Mesenchymal stem cell (in vitro differentiated cells and primary cell): ENCODE measurements at regions not wholly inside any gene's neighbourhood (a gene's known extent, or its start where the extent isn't known, plus 50 kb on each side); places are given as distances from the start of the nearest gene placed in this dataset.

Experiments
- DNase-seq: peaks from one replicate; pipeline ENCODE4 v3.0.0-alpha.2; 2013
- H2AFZ ChIP-seq: one replicate; pipeline ENCODE4 v1.6.1; 2013; ENCODE audit warnings: low read depth, mild to moderate bottlenecking, control low read depth, inconsistent platforms, low read length, moderate library complexity
- H2AK5ac ChIP-seq: 2 replicates; pipeline ENCODE4 v1.6.1; 2013; ENCODE audit warnings: low read length, moderate library complexity, mild to moderate bottlenecking, inconsistent platforms; ENCODE audit not compliant: severe bottlenecking
- H2BK120ac ChIP-seq: one replicate; pipeline ENCODE4 v1.6.1; 2013; ENCODE audit warnings: low read depth, mild to moderate bottlenecking, inconsistent platforms, low read length, moderate library complexity
- H2BK12ac ChIP-seq, 2 experiments: one replicate each; pipeline ENCODE4 v1.6.1; 2013; ENCODE audit warnings: inconsistent platforms in 2 of 2, low read length in 2 of 2, mild to moderate bottlenecking in 2 of 2, moderate library complexity in 2 of 2, control low read depth in 1 of 2
- H2BK15ac ChIP-seq: one replicate; pipeline ENCODE4 v1.6.1; 2013; ENCODE audit warnings: mild to moderate bottlenecking, low read depth, inconsistent platforms; ENCODE audit not compliant: poor library complexity, severe bottlenecking
- H2BK5ac ChIP-seq: 2 replicates; pipeline ENCODE4 v1.6.1; 2013; ENCODE audit warnings: low read depth, mild to moderate bottlenecking, low read length, control low read depth, inconsistent platforms; ENCODE audit not compliant: poor library complexity, severe bottlenecking
- H3K14ac ChIP-seq, 2 experiments: one replicate each; pipeline ENCODE4 v1.6.1; 2013; ENCODE audit warnings: inconsistent platforms in 2 of 2, low read length in 2 of 2, control low read depth in 1 of 2, mild to moderate bottlenecking in 1 of 2, moderate library complexity in 1 of 2
- H3K18ac ChIP-seq, 2 experiments: one replicate each; pipeline ENCODE4 v1.6.1; 2013; ENCODE audit warnings: inconsistent platforms in 2 of 2, low read length in 2 of 2, control low read depth in 1 of 2, low read depth in 1 of 2, mild to moderate bottlenecking in 1 of 2
- H3K23ac ChIP-seq, 2 experiments: one replicate each; pipeline ENCODE4 v1.6.1; 2013; ENCODE audit warnings: inconsistent platforms in 2 of 2, low read length in 2 of 2, mild to moderate bottlenecking in 2 of 2, moderate library complexity in 2 of 2, control low read depth in 1 of 2
- H3K27ac ChIP-seq: 2 replicates; pipeline ENCODE4 v1.5.1; 2013; ENCODE audit warnings: mild to moderate bottlenecking, moderate library complexity, low read length, control low read depth, inconsistent platforms; ENCODE audit not compliant: poor library complexity, severe bottlenecking
- H3K27me3 ChIP-seq, 2 experiments: 2 replicates each; pipeline versions ENCODE4 v1.6.1 to v1.7.0; 2013; ENCODE audit warnings: low read length in 2 of 2, mild to moderate bottlenecking in 2 of 2, moderate library complexity in 2 of 2, control low read depth in 1 of 2, inconsistent platforms in 1 of 2; ENCODE audit not compliant: control insufficient read depth in 1 of 2, insufficient read depth in 1 of 2
- H3K36me3 ChIP-seq, 2 experiments: 2 replicates each; pipeline versions ENCODE4 v1.6.1 to v1.7.0; 2013; ENCODE audit warnings: low read length in 2 of 2, control low read depth in 1 of 2, inconsistent platforms in 1 of 2, low read depth in 1 of 2, mild to moderate bottlenecking in 1 of 2; ENCODE audit not compliant: insufficient read depth in 2 of 2, control insufficient read depth in 1 of 2
- H3K4ac ChIP-seq, 2 experiments: one replicate each; pipeline ENCODE4 v1.6.1; 2013; ENCODE audit warnings: inconsistent platforms in 2 of 2, low read length in 2 of 2, mild to moderate bottlenecking in 2 of 2, moderate library complexity in 2 of 2, control low read depth in 1 of 2, low read depth in 1 of 2
- H3K4me1 ChIP-seq: 2 replicates; pipeline ENCODE4 v1.6.1; 2013; ENCODE audit warnings: low read depth, low read length, control low read depth; ENCODE audit not compliant: control insufficient read depth, insufficient read depth
- H3K4me2 ChIP-seq: 2 replicates; pipeline ENCODE4 v1.6.1; 2013; ENCODE audit warnings: low read length, mild to moderate bottlenecking, inconsistent platforms; ENCODE audit not compliant: poor library complexity, severe bottlenecking
- H3K4me3 ChIP-seq, 2 experiments: 2 replicates each; pipeline versions ENCODE4 v1.5.1 to v1.7.0; 2013; ENCODE audit warnings: low read length in 2 of 2, mild to moderate bottlenecking in 2 of 2, control low read depth in 1 of 2, low read depth in 1 of 2; ENCODE audit not compliant: insufficient read depth in 1 of 2
- H3K79me1 ChIP-seq: replicated peaks from 2 replicates; pipeline ENCODE4 v1.6.1; 2013; ENCODE audit warnings: mild to moderate bottlenecking, control low read depth, low read length, inconsistent platforms; ENCODE audit not compliant: poor library complexity, severe bottlenecking
- H3K9ac ChIP-seq: 2 replicates; pipeline ENCODE4 v1.7.0; 2013; ENCODE audit warnings: mild to moderate bottlenecking, low read length, moderate library complexity
- H3K9me3 ChIP-seq: 2 replicates; pipeline ENCODE4 v1.7.0; 2013; ENCODE audit warnings: mild to moderate bottlenecking, low read length; ENCODE audit not compliant: control insufficient read depth
- H4K8ac ChIP-seq: one replicate; pipeline ENCODE4 v1.6.1; 2013; ENCODE audit warnings: inconsistent platforms, mild to moderate bottlenecking, low read length, moderate library complexity
- H4K91ac ChIP-seq: one replicate; pipeline ENCODE4 v1.6.1; 2013; ENCODE audit warnings: mild to moderate bottlenecking, low read length, inconsistent platforms
- WGBS: methylation state at CpG from one replicate; pipeline ENCODE4 v1.1.7; 2013; ENCODE audit warnings: mixed read lengths; 5-methylcytosine and 5-hydroxymethylcytosine counted together

- Histone ChIP-seq H3K36me3 (no peaks in the 10 kb centered on the region), H4K8ac (no peak overlapping the region), H3K27ac (no peak overlapping the region), H2BK15ac (no peak overlapping the region), H3K4me2 (no peak overlapping the region), H2AFZ (no peak overlapping the region), H2BK12ac (no peak overlapping the region), H3K27me3 (no peaks in the 10 kb centered on the region), H2BK5ac (no peak overlapping the region), H3K4ac (no peak overlapping the region), H3K4me3 (no peak overlapping the region), H3K23ac (no peak overlapping the region), H3K9ac (no peak overlapping the region), H3K79me1 (no peaks in the 10 kb centered on the region), H3K14ac (no peak overlapping the region), H2AK5ac (no peak overlapping the region), H3K4me1 (no peaks in the 10 kb centered on the region), H4K91ac (no peak overlapping the region), H3K9me3 (no peaks in the 10 kb centered on the region), H3K18ac (no peak overlapping the region), H2BK120ac (no peak overlapping the region)
- 22% methylated on average over 3 of the region's 3 CpGs for WGBS
- DNase-seq = no peak
Measured at GRCh38 chr2:162967147-162967546, 128.6 kb upstream of the KCNH7 start.

GRCh38 chr2:162965191-162965590 is 126.6 kb upstream of the KCNH7 start:
- WGBS = 85% methylated on average over 2 of the region's 5 CpGs

GRCh38 chr2:162964513-162964912 is 125.9 kb upstream of the KCNH7 start:
- Histone ChIP-seq H2AK5ac (no peak overlapping the region), H3K4ac (no peak overlapping the region), H3K18ac (no peak overlapping the region), H3K4me2 (no peak overlapping the region), H3K9ac (no peak overlapping the region), H2AFZ (no peak overlapping the region), H3K36me3 (no peaks in the 10 kb centered on the region), H3K23ac (no peak overlapping the region), H3K79me1 (no peaks in the 10 kb centered on the region), H3K4me1 (no peaks in the 10 kb centered on the region), H3K27ac (no peak overlapping the region), H3K4me3 (no peak overlapping the region), H2BK15ac (no peak overlapping the region), H3K27me3 (no peaks in the 10 kb centered on the region), H2BK12ac (no peak overlapping the region), H4K91ac (no peak overlapping the region), H4K8ac (no peak overlapping the region), H3K9me3 (peaks cover 7% of the 10 kb centered on the region), H2BK5ac (no peak overlapping the region), H3K14ac (no peak overlapping the region), H2BK120ac (no peak overlapping the region)
- 91% methylated on average over 3 of the region's 3 CpGs for WGBS
- no peak for DNase-seq

More at GRCh38 chr2:162965191-162965590, 126.6 kb upstream of the KCNH7 start:
- Histone ChIP-seq H3K9ac (no peak overlapping the region), H2BK12ac (no peak overlapping the region), H3K27me3 (no peaks in the 10 kb centered on the region), H3K4me2 (no peak overlapping the region), H2BK5ac (no peak overlapping the region), H2BK120ac (no peak overlapping the region), H4K91ac (no peak overlapping the region), H3K14ac (no peak overlapping the region), H3K36me3 (no peaks in the 10 kb centered on the region), H3K18ac (no peak overlapping the region), H3K4me3 (no peak overlapping the region), H2AFZ (no peak overlapping the region), H3K9me3 (peaks cover 4% of the 10 kb centered on the region), H4K8ac (no peak overlapping the region), H3K27ac (no peak overlapping the region), H2AK5ac (no peak overlapping the region), H3K23ac (no peak overlapping the region), H3K79me1 (no peaks in the 10 kb centered on the region), H2BK15ac (no peak overlapping the region), H3K4ac (no peak overlapping the region), H3K4me1 (no peaks in the 10 kb centered on the region)
- DNase-seq = no peak

GRCh38 chr2:162963156-162963555 is 124.6 kb upstream of the KCNH7 start:
- Histone ChIP-seq H3K9ac (no peak overlapping the region), H3K4me1 (no peaks in the 10 kb centered on the region), H2BK120ac (no peak overlapping the region), H3K27me3 (no peaks in the 10 kb centered on the region), H3K79me1 (no peaks in the 10 kb centered on the region), H3K9me3 (peaks cover 7% of the 10 kb centered on the region), H3K27ac (no peak overlapping the region), H2AFZ (no peak overlapping the region), H3K4me3 (no peak overlapping the region), H3K18ac (no peak overlapping the region), H2BK12ac (no peak overlapping the region), H3K36me3 (no peaks in the 10 kb centered on the region), H3K4ac (no peak overlapping the region), H2BK5ac (no peak overlapping the region), H3K14ac (no peak overlapping the region), H2AK5ac (no peak overlapping the region), H2BK15ac (no peak overlapping the region), H3K4me2 (no peak overlapping the region), H3K23ac (no peak overlapping the region), H4K91ac (no peak overlapping the region), H4K8ac (no peak overlapping the region)
- no peak for DNase-seq
